Breast epithelium (tissue), 3 donors: ENCODE measurements at regions not wholly inside any gene's neighbourhood (a gene's known extent, or its start where the extent isn't known, plus 50 kb on each side); places are given as distances from the start of the nearest gene placed in this dataset.

Experiments
- POLR2AphosphoS5 ChIP-seq, 3 donors: sonication (generic); formaldehyde crosslinking; IDR thresholded peaks; one replicate each; pipeline ENCODE4 v1.6.1; 2017; ENCODE audit warnings: antibody characterized with exemption in 3 of 3
- TF ChIP-seq, protein P1 (sequence below), 3 donors: fragments of 450-650 bp; IDR thresholded peaks; one replicate each; pipeline ENCODE4 v1.5.1; 2016 to 2017; ENCODE audit warnings: antibody characterized with exemption in 3 of 3, mild to moderate bottlenecking in 3 of 3, moderate library complexity in 3 of 3

GRCh38 chr10:128414568-128414967 is 288.3 kb upstream of the MKI67 start:
- TF ChIP-seq, protein P1, sequence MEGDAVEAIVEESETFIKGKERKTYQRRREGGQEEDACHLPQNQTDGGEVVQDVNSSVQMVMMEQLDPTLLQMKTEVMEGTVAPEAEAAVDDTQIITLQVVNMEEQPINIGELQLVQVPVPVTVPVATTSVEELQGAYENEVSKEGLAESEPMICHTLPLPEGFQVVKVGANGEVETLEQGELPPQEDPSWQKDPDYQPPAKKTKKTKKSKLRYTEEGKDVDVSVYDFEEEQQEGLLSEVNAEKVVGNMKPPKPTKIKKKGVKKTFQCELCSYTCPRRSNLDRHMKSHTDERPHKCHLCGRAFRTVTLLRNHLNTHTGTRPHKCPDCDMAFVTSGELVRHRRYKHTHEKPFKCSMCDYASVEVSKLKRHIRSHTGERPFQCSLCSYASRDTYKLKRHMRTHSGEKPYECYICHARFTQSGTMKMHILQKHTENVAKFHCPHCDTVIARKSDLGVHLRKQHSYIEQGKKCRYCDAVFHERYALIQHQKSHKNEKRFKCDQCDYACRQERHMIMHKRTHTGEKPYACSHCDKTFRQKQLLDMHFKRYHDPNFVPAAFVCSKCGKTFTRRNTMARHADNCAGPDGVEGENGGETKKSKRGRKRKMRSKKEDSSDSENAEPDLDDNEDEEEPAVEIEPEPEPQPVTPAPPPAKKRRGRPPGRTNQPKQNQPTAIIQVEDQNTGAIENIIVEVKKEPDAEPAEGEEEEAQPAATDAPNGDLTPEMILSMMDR (IDR thresholded peaks at IDR 0.05), result no peak
- no peak for TF ChIP-seq POLR2AphosphoS5 (IDR thresholded peaks at IDR 0.05)
